GM13977 (cell line): ENCODE measurements at regions not wholly inside any gene's neighbourhood (a gene's known extent, or its start where the extent isn't known, plus 50 kb on each side); places are given as distances from the start of the nearest gene placed in this dataset.

Experiments
- DNase-seq: peaks from one replicate; pipeline ENCODE4 v3.0.0; 2012; ENCODE audit warnings: low spot score
- CTCF ChIP-seq: IDR thresholded peaks from 2 replicates; pipeline ENCODE4 v1.5.1; 2012; ENCODE audit warnings: mild to moderate bottlenecking, control low read depth; ENCODE audit not compliant: insufficient read depth; ENCODE audit errors: extremely low read depth, missing control alignments
- in situ Hi-C: fragments of 300-500 bp; cut with MboI; formaldehyde crosslinking; loops from one replicate; pipeline ENCODE4 v1.12.0; 2022; ENCODE audit warnings: low sequenced_read_pairs, low pct_unique_long_range_greater_than_20kb, mixed read lengths, inconsistent platforms; ENCODE audit not compliant: unreplicated experiment

GRCh38 chr13:34708566-34709313 is 233.3 kb upstream of the NBEA start:
- no peak for TF ChIP-seq CTCF
- in situ Hi-C loops, result no loop called here
- DNase-seq, result no peak

GRCh38 chr13:34719060-34719875 is 222.8 kb upstream of the NBEA start:
- no peak for TF ChIP-seq CTCF
- no peak for DNase-seq
- in situ Hi-C loops, result no loop called here

DNA sequence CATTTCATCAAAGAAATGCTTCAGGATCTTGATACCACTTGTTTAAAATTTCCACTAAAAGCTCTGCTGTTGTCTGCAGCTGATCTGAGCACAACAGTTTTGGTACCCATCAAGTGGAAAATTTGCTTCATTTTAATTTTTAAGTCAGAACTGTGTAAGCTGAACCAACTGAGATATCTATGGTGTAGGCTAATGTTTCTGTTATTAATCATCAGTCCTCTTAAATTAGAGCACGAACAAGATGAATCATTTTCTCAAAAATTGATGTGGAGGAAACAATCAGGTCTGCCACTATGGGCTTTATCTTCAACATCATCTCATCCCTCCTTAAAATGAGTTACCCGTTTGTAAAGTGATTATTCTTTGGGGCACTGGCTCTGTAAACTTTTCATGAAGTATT is 221.5 kb upstream of the NBEA start:
- in situ Hi-C loops, result no loop called here
- no peak for TF ChIP-seq CTCF
- no peak for DNase-seq

DNA sequence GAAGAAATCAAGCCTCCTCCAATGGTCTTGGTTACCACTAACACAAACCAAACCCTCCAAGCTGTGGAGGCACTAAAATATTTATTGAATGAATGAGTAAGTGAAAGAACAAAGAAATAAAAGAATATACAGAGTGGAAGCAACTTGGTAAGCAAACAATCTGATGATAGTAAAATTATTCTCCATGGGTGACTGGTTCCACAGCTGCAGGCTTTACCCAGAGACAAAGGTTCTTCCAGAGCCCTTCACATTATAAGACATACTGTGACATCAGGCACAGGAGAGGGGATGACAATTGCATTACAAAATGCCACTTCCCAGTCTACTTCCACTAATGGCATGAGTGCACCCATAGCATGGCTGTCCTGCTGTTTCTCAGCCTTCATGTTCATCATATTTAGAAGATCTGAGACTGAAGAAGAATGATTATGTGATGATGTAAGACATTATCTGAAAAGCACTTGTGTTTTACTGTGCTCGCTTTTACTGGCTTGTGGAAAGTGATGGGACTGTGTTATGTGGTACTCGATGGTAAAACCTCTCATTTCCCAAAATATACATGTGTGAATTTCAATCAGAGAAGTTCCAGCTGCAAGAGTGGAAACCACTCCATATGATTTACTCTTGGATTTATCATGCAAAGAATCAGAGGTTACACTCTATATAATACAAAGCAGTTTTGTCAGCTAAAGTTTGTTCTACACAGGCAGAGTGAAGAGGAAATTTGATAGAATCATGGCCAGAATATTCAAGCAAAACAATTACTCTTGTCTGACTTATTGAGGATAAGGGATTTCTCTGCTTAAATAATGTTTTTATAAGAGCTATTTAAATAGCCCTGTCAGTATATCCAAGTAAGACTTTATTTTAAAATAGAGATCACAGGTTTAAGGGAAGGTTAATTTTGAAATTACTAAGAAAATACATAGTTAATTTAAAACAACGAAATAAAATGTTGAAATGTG is 220.2 kb upstream of the NBEA start:
- no peak for TF ChIP-seq CTCF
- in situ Hi-C loops, result no loop called here
- no peak for DNase-seq

GRCh38 chr13:34722922-34723321 is 219.1 kb upstream of the NBEA start:
- TF ChIP-seq CTCF, result no peak
- in situ Hi-C loops, result no loop called here
- DNase-seq, result no peak

DNA sequence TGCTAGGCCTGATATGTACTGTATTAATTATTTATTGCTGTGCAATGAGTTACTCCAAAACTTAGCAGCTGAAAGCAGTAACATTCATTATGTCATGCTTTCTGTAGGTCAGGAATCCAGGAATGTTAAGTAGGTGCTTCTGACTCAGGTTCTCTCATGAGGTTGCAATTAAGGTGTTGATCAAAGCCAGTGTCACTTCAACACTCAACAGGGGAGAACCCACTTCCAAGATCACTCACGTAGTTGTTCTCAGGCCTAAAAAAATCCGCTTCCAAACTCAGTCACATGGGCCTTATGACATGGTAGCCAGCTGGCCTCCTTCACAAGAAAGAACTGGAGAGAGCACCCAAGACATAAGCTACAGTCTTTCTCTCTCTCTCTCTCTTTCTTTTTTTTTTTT is 211.1 kb upstream of the NBEA start:
- no peak for DNase-seq
- TF ChIP-seq CTCF, result no peak
- in situ Hi-C loops, result no loop called here
